Vagina (tissue), 2 donors: ENCODE measurements at regions not wholly inside any gene's neighbourhood (a gene's known extent, or its start where the extent isn't known, plus 50 kb on each side); places are given as distances from the start of the nearest gene placed in this dataset.

Experiments
- CTCF ChIP-seq, 3 experiments: fragments of 450-650 bp in 2 of 3; fragments of 200-600 bp in 1 of 3; sonication (generic) in 1 of 3; IDR thresholded peaks; one replicate each; pipeline ENCODE4 v1.5.1; 2017 to 2019; ENCODE audit warnings: antibody characterized with exemption in 3 of 3, mild to moderate bottlenecking in 2 of 3, moderate library complexity in 2 of 3
- POLR2AphosphoS5 ChIP-seq, 2 donors: sonication (generic); formaldehyde crosslinking; IDR thresholded peaks; one replicate each; pipeline ENCODE4 v1.9.0; 2017; ENCODE audit warnings: antibody characterized with exemption in 2 of 2, mild to moderate bottlenecking in 2 of 2, low read depth in 1 of 2; ENCODE audit not compliant: insufficient read depth in 1 of 2

- TF ChIP-seq CTCF (IDR thresholded peaks at IDR 0.05) (no peak), POLR2AphosphoS5 (IDR thresholded peaks at IDR 0.05; ENCODE audit: insufficient read depth in 1 of 2, low read depth in 1 of 2) (no peak)
These were observed 125.5 kb upstream of the POM121L12 start for GRCh38 chr7:52909935-52910334.
